HUES64 (cell line): ENCODE measurements at regions not wholly inside any gene's neighbourhood (a gene's known extent, or its start where the extent isn't known, plus 50 kb on each side); places are given as distances from the start of the nearest gene placed in this dataset.

Experiments
- H3K27ac ChIP-seq: 2 replicates; pipeline ENCODE4 v1.7.0; 2013; ENCODE audit warnings: low read depth, low read length, inconsistent platforms
- H3K27me3 ChIP-seq: 2 replicates; pipeline ENCODE4 v1.6.1; 2013; ENCODE audit warnings: mild to moderate bottlenecking, low read length; ENCODE audit not compliant: insufficient read depth
- H3K36me3 ChIP-seq: 2 replicates; pipeline ENCODE4 v1.6.1; 2013; ENCODE audit warnings: mild to moderate bottlenecking, low read length; ENCODE audit not compliant: insufficient read depth
- H3K4me1 ChIP-seq: 2 replicates; pipeline ENCODE4 v1.6.1; 2013; ENCODE audit warnings: mild to moderate bottlenecking, low read length, moderate library complexity; ENCODE audit not compliant: insufficient read depth
- H3K4me3 ChIP-seq: 2 replicates; pipeline ENCODE4 v1.5.1; 2013; ENCODE audit warnings: mild to moderate bottlenecking, low read length, moderate library complexity
- H3K9ac ChIP-seq: 2 replicates; pipeline ENCODE4 v1.6.1; 2013; ENCODE audit warnings: mild to moderate bottlenecking, low read depth, low read length
- H3K9me3 ChIP-seq: 2 replicates; pipeline ENCODE4 v1.6.1; 2013; ENCODE audit warnings: low read depth, low read length; ENCODE audit not compliant: insufficient read depth
- WGBS: fragments of 150-250, 120-280 bp; methylation state at CpG from one replicate; pipeline ENCODE4 v1.1.7; 2013; ENCODE audit warnings: missing lambda C conversion rate; 5-methylcytosine and 5-hydroxymethylcytosine counted together

DNA sequence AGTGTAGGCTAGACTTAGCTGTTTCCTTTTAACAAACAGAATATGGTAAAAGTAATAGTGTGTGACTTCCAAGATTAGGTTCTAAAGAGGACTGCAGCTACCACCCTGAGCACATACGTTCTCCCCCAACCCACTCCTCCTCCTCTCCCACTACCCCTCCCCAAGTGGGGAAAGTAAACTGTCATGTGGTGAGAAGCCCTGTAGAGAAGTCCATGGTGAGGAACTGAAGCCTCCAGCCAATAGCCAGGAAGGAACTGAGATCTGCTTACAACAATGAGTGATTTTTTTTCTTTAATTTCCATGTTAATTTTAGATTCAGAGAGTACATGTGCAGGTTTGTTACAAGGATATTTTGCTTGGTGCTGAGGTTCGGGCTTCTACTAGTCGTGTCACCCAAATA is 57.0 kb upstream of the EGLN3 start:
- Histone ChIP-seq H3K27ac (no peak overlapping the region), H3K4me3 (no peak overlapping the region), H3K36me3 (no peaks in the 10 kb centered on the region), H3K9ac (no peak overlapping the region), H3K9me3 (no peaks in the 10 kb centered on the region), H3K27me3 (no peaks in the 10 kb centered on the region), H3K4me1 (peaks cover 1% of the 10 kb centered on the region; the same call in 1 of the 2 replicates)
- WGBS, result 100% methylated on average over 2 of the region's 3 CpGs

DNA sequence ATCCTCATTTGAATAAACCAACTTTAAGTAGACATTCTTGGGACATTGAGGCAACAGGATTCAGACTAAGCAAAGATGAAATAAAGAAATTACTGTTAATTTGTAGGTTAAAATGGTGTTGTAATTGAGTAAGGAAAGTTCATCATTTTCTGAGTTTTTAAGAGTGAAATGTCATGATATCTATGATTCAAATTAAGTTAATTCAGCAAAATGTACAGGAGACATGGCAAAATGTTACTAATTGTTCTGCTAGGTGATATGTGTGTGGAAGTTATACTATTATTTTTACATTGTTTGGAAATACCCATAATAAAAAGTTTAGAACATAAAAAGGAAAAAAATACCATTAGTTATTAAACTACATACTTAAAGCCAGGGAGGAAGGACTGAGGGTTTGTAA is 55.0 kb upstream of the EGLN3 start:
- H3K9me3 ChIP-seq, result no peaks in the 10 kb centered on the region
- no peaks in the 10 kb centered on the region for H3K4me1 ChIP-seq
- no peaks in the 10 kb centered on the region for H3K36me3 ChIP-seq
- no peaks in the 10 kb centered on the region for H3K27me3 ChIP-seq
- H3K4me3 ChIP-seq, result no peak overlapping the region
- no peak overlapping the region for H3K9ac ChIP-seq
- no peak overlapping the region for H3K27ac ChIP-seq

DNA sequence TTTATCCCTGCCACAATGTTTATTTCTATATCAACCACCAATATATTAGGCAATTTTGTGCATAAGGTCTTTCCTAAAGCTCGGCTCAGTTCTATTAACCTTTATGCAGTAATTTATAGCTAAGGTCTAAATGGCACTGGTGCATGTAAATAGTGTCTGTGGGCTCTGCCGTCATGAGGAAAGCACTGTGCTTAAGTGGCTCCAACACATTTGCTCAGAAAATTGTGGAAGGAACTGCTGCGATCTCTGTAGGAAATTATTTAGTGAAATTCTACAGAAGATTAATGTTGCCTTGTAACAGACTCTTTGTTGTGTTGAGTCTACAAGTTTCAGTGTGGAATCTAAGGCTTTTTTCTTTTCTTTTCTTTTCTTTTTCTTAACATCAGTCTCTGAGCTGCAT is 54.0 kb upstream of the EGLN3 start:
- no peaks in the 10 kb centered on the region for H3K36me3 ChIP-seq
- H3K4me3 ChIP-seq, result no peak overlapping the region
- H3K4me1 ChIP-seq, result no peaks in the 10 kb centered on the region
- H3K27me3 ChIP-seq, result no peaks in the 10 kb centered on the region
- H3K9me3 ChIP-seq, result no peaks in the 10 kb centered on the region
- H3K27ac ChIP-seq, result no peak overlapping the region
- 93% methylated on average over 3 of the region's 3 CpGs for WGBS
- H3K9ac ChIP-seq, result no peak overlapping the region

DNA sequence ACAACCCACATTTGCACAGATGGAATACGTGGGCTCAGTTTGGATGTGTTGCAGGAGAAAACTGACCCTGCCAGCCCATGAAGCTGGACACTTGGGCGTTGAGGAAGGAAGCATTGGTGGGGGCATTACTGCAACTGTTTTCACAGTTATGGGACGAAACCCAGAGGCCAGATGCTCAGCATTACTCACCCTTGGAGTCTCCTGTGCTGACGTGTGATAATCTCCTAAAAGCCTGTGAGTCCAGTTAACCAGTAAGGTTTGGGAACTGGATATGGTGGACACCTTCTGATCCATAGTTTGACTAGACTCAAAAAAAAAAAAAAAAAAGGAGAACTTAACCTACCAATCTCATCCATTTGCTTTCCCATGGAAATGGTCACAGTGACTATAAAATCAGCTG is 52.8 kb upstream of the EGLN3 start:
- Histone ChIP-seq H3K36me3 (no peaks in the 10 kb centered on the region), H3K27me3 (no peaks in the 10 kb centered on the region), H3K9me3 (no peaks in the 10 kb centered on the region), H3K4me1 (no peaks in the 10 kb centered on the region), H3K27ac (no peak overlapping the region), H3K4me3 (no peak overlapping the region), H3K9ac (no peak overlapping the region)
- WGBS, result 66% methylated on average over 4 of the region's 4 CpGs

DNA sequence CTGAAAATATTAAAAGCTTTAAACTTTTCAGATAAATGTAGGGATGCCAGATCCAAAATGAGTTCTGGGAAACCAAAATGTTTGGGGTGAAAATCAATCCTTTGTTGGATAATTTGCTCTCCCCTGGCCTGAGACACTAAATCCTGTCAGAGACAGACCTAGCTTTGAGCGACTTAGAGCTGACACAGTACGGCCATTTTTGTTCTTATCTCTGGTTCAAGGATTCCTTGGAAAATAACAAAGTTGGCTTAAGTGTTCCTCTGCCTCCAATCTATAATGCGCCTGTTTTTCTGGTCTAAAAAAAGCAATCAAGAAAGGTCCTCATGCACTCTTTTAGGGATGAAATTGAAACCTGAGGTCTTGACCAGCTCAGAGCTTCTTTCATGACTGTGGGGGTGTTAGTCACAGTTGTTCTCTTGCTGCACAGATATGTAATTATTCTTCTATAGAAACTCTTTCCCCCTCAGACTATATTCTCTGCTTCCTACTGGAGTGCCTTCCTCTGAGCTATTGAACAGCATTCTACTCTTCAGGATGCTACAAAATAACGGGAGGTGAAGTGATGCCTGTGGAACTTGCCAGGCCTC is 52.3 kb upstream of the EGLN3 start:
- Histone ChIP-seq H3K4me1 (no peaks in the 10 kb centered on the region), H3K9ac (no peak overlapping the region), H3K36me3 (no peaks in the 10 kb centered on the region), H3K9me3 (no peaks in the 10 kb centered on the region), H3K27me3 (no peaks in the 10 kb centered on the region), H3K27ac (no peak overlapping the region), H3K4me3 (no peak overlapping the region)
- 93% methylated on average over 4 of the region's 4 CpGs for WGBS
